OCI-LY7 (cell line): ENCODE measurements at regions not wholly inside any gene's neighbourhood (a gene's known extent, or its start where the extent isn't known, plus 50 kb on each side); places are given as distances from the start of the nearest gene placed in this dataset.

Experiments
- EZH2phosphoT487 ChIP-seq: fragments of 200-600 bp; sonication (generic); IDR thresholded peaks from 2 replicates; pipeline ENCODE4 v1.6.1; 2018; ENCODE audit warnings: low read depth, borderline replicate concordance, mild to moderate bottlenecking, mixed run types, antibody characterized with exemption, low read length, moderate library complexity, mixed read lengths
- TF ChIP-seq, protein P1 (sequence below): fragments of 200-600 bp; sonication (generic); conservative IDR thresholded peaks from 2 replicates; pipeline ENCODE4 v1.5.1; 2014; ENCODE audit warnings: mild to moderate bottlenecking, antibody characterized with exemption, low read length, moderate library complexity, mixed read lengths

DNA sequence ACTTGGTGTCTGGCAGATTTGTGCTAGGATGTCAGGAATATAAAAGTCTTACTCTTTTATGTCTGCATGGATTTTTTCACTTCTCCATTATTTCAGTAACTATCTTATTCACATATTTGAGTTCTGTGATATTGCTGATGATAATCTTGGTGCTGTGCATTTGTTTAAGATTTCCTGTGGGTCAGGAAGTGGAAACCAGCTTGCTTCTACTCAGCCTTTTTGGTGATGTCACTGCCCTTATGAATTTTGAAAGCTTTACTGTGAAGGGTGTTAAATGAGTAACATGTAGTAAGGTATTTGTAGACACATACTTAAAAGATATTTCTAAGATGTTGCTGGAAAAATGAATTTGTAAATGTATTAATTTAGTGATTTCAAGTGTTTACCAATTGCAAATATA lies 69.5 kb upstream of the VOPP1 start:
- TF ChIP-seq, protein P1, sequence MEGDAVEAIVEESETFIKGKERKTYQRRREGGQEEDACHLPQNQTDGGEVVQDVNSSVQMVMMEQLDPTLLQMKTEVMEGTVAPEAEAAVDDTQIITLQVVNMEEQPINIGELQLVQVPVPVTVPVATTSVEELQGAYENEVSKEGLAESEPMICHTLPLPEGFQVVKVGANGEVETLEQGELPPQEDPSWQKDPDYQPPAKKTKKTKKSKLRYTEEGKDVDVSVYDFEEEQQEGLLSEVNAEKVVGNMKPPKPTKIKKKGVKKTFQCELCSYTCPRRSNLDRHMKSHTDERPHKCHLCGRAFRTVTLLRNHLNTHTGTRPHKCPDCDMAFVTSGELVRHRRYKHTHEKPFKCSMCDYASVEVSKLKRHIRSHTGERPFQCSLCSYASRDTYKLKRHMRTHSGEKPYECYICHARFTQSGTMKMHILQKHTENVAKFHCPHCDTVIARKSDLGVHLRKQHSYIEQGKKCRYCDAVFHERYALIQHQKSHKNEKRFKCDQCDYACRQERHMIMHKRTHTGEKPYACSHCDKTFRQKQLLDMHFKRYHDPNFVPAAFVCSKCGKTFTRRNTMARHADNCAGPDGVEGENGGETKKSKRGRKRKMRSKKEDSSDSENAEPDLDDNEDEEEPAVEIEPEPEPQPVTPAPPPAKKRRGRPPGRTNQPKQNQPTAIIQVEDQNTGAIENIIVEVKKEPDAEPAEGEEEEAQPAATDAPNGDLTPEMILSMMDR, result no peak
- no peak for TF ChIP-seq EZH2phosphoT487
